HG02759 (cell line): ENCODE measurements at regions not wholly inside any gene's neighbourhood (a gene's known extent, or its start where the extent isn't known, plus 50 kb on each side); places are given as distances from the start of the nearest gene placed in this dataset.
"Not testable (repeated sequence)": the region's sequence is repeated elsewhere in the genome, so short reads cannot be mapped to it uniquely, and the experiment has no call there.

Experiments
- ATAC-seq: cut with Tn5 transposase; IDR thresholded peaks from one replicate; pipeline ENCODE4 v1.9.1; 2021; ENCODE audit warnings: mild to moderate bottlenecking, moderate library complexity; ENCODE audit not compliant: unreplicated experiment

GRCh38 chr9:65421486-65421885, 136.5 kb upstream of the FOXD4L5 start:
- ATAC-seq: not testable (repeated sequence)

DNA sequence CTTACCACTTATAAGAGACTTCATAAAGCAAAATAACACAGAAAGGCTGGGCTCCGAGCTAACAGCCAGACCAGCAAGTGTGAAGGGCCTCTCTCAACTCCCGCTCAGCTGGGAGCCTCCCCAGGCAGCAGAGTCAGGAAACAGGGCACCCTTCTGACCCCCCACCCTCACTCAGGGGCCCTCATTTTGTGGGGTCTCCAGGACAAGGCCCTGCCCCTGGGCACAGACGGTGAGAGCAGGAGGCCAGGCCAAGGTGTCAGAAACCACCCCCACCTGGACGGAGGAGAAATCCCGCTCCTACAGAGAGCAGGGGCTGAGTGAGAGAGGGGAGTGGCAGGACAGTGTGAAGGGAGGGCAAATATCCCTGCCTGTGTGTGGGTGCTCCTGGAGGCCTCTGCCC, 135.8 kb upstream of the FOXD4L5 start:
- ATAC-seq: no peak

GRCh38 chr9:65418966-65419365, 134.0 kb upstream of the FOXD4L5 start:
- ATAC-seq: not testable (repeated sequence)

GRCh38 chr9:65416948-65417347, 131.9 kb upstream of the FOXD4L5 start:
- not testable (repeated sequence) for ATAC-seq

- not testable (repeated sequence) for ATAC-seq
Measured at GRCh38 chr9:65414249-65414648, 129.2 kb upstream of the FOXD4L5 start.

DNA sequence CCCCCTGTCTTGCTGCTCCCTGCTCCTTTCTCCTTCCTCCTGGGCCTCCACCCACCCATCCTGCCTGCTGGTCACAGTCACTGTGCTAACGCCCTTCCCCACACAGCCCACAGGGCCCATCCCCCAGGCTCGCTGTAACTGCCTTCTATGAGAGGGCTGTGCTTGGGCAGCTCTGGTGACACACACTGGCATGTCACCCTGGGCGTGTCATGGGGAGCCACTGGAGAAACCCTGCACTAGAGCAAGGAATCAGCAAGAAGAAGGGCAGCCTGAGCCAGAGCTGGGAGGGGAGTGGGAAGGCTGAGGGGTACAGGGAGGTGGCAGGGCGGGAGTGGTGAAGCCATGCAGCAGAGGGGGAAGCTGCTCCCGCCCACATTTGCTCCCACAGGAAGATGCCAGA, 128.4 kb upstream of the FOXD4L5 start:
- not testable (repeated sequence) for ATAC-seq

DNA sequence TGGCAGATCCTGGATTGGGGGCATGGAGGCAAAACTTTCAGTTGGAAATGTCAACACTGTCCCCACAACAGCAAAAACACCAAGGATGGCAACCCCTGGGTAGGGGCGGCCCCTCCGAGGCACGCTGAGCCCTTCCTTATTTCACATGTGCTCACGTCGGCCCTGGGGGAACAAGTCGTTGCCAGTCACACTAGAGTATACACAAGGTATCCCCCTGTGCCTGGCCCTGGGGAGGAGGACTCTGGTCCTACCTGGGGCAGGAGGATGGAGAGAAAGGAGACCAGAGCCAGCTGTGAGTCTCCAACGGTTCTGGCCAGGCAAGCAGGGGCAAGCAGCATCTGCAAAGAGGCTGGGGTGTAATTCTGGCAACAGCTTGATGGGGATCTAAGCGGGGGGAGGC, 126.9 kb upstream of the FOXD4L5 start:
- ATAC-seq: no peak

GRCh38 chr9:65411336-65411735, 126.3 kb upstream of the FOXD4L5 start:
- no peak for ATAC-seq

DNA sequence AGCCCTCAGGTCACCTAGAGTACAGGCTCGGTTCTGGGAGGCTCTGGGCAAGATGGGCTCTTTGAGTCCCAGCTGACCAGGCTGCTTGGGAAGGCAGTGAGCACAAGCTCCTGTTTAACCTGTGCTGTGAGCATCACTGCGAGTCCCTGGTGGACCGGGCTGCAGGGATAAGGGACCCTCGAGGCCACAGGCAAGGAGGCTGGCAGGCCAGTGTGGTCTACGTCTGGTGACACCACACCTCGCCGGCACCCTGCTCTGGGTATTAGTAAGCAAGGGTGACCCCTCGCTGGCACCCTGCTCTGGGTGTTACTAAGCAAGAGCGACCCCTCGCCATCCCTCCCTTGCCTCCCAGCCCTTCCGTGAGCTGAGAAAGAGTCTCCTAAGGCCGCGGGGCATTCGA, 125.9 kb upstream of the FOXD4L5 start:
- ATAC-seq: no peak

- no peak for ATAC-seq
Measured at GRCh38 chr9:65409471-65409980, 124.5 kb upstream of the FOXD4L5 start.

DNA sequence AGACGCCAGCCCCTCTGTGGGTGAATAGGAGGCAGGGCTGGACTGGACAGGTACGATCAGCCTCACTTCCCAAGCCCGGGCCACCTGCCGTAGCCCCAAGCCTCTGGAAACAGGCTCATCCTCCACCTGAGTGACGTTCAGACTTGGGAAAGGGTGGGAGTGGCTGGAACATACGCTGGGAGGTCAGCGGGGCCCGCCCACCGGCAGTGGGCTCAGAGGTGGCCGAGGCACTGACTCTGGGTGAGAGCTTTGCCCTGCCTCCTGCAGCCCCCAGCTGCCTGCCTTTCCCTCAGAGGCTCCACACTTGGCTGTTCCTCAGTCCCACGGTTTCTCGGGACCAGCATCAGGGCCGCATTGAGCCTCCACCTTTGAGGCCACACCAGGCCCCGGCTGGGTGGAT, 123.8 kb upstream of the FOXD4L5 start:
- ATAC-seq: not testable (repeated sequence)

DNA sequence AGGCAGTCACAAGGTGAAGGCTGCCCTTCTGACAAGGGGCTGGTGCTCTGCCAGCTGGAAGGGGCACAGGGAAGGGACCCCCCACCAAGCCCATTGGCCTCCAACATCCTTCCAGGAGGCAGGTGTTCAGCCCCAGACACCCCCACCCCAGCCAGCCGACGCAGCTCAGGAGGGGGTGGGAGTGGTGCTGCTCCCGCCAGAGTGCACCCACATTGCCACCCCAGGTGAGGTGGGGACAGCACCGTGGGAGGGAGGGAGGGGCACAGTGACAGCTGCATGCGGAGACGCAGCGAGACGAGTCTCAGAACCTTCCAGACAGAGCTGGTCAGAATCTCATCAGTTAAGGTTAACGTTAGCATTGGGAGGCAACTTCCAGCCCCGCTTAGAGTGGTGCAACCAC, 121.6 kb upstream of the FOXD4L5 start:
- not testable (repeated sequence) for ATAC-seq

DNA sequence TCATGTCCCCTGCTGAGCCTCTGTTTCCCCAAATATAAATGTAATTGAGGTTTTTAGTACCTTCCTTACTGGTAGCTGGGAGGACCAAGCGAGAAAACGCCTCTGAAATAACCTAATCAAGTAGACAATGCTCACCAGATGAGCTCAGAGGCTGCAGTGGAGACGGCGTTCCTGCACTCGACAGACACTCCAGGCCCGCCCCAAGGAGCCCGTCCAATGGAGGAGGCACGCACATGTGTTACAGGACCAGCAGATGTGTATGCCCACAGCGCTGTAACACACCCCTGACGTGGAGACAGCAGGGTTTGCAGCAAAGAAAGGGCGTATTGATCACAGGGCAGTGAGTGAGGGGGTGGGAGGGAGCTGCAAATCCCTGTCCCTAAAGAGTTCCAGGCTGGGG, 120.8 kb upstream of the FOXD4L5 start:
- not testable (repeated sequence) for ATAC-seq

GRCh38 chr9:65405253-65405652, 120.2 kb upstream of the FOXD4L5 start:
- ATAC-seq: no peak

DNA sequence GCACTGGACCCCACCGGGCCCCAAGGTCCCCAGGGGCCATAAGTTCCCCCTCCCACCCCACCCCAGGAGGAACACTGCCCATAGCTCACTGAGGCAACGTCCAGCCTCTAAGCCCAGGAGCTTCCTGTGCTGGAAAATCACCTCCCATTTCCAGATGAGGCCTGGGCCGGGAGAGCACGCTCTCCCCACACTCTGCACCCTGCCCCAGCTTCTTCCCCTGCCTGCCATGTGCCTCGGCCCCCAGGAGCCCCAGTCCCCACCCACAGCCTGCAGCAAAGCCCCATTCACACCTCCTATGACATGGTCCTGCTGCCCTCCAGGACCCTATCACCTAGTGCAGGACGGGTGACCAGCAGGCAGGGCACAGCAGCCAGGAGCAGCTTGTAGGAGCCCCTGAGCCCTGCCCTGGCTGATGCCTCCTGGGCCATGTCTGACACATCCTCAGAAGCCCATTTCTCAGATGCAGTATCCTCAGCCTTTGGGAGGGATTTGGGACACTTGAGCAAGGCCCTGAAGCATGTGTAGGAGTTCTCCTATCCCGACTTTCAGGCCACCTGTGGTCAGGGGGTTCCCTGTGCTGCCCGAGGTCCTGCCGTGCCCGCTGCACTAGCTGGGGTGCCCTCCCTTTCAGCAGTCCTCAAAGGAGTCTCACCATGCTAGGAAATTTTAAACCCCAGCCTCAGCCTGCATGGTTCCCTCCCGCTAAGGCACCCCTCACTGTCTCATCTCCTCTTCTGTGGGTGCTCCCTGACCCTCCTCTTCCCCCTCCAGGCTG, 119.4 kb upstream of the FOXD4L5 start:
- no peak for ATAC-seq

DNA sequence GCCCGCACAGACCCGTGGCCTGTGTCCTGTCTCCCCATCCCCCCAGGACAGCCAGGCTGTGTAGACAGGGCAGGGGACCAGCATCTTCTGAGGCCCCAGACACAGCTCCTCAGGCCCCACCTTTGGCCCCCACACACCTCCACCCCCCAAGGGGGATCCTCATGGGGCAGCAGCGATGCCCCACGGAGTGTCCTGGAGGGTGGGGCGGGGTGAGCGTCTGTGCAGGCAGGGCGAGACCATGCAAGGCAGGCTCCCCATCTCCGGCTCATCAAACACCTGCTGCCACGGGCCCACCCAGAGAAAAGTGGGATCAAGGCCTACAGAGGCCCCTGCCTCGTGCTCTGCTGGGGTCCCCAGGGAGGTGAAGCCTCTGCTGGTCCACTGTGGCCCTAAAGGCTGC, 118.7 kb upstream of the FOXD4L5 start:
- no peak for ATAC-seq

GRCh38 chr9:65403072-65403471, 118.1 kb upstream of the FOXD4L5 start:
- ATAC-seq: not testable (repeated sequence)

GRCh38 chr9:65402206-65402870, 117.3 kb upstream of the FOXD4L5 start:
- not testable (repeated sequence) for ATAC-seq

DNA sequence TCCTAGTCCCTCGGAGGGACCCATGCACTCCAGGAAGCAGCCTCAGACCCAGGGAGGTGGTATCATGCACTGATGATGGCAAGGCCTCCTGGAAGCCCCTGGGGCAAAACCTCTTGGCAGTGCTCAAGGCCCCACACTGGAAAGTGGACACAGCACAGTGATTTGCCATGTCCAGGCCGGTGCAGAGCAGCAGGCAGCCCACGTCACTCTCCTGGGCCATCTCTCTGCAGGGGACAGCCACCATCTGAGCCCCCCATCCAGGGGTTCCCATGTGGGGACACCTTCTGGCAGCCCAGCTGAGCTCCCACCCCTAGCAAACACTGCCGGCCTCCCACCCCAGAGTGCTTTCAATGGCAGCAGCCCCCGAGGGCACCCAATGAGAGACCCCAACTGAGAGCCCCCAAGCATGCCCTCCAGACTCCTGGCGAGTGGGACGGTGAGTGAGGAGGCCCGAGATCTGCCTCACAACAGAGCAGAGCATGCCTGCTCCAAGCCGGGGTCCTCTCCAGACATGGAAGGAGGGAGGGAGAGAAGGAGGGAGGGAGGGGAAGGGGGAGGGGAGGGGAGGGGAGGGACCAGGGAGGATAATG, 116.5 kb upstream of the FOXD4L5 start:
- ATAC-seq: not testable (repeated sequence)

- no peak for ATAC-seq
Measured at GRCh38 chr9:65400886-65401285, 115.9 kb upstream of the FOXD4L5 start.

DNA sequence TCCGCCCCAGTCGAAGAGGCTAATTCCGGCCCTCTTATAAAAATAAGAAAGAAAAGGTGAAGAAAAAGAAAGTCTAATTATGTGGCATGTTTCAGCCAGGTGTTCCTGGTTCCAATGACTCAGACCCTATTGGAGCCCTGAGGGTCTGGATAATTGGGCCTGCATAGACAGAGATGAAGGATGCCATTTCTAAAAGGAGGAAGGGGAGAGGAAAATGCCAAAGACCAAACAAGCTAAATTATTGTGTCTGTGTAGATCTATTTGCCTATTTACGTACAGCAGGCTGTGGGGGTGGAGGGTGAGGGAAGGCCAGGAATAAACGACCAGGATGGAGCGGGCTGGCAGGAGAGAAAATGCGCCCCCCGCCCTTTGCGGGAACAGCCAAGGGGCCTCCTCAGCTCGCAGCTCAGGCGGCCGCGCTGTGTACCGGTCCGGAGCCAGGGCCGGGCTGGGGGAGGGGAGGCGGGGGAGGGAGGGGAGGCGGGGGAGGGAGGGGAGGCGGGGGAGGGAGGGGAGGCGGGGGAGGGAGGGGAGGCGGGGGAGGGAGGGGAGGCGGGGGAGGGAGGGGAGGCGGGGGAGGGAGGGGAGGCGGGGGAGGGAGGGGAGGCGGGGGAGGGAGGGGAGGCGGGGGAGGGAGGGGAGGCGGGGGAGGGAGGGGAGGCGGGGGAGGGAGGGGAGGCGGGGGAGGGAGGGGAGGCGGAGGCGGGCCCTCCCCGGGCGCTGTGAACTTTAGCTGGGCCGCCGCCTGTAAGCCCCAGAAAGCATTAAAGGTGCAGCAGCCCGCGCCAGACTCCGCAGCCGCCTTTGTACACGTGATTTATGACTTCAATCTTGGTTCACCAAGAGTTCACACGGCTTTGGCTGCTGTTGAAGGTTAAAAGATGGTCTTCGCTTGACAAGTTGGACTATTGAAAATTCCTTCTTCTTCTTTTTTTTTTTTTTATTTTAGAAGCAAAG, 113.0 kb upstream of the FOXD4L5 start:
- not testable (repeated sequence) for ATAC-seq
